Naive thymus-derived CD4-positive, alpha-beta T cell (primary cell): ENCODE measurements at regions not wholly inside any gene's neighbourhood (a gene's known extent, or its start where the extent isn't known, plus 50 kb on each side); places are given as distances from the start of the nearest gene placed in this dataset.

ENCODE experiments used
- ATAC-seq: fragments of 150-1000 bp; cut with Tn5 transposase; 2 replicates; pipeline ENCODE4 v1.10.0; 2021; ENCODE audit warnings: mild to moderate bottlenecking, moderate library complexity
- CTCF ChIA-PET: fragments of 350-600 bp; sonication (Branson Sonifier 250); formaldehyde crosslinking; loops from one replicate; lab custom pipeline; 2021; ENCODE audit warnings: antibody characterized with exemption; lab: Charles Lee
- POLR2A ChIA-PET: fragments of 350-600 bp; sonication (Branson Sonifier 250); formaldehyde crosslinking; loops from one replicate; lab custom pipeline; 2021; ENCODE audit warnings: antibody characterized with exemption, inconsistent platforms; lab: Charles Lee
- DNase-seq, 9 donors: peaks; one replicate each; pipeline versions ENCODE4 v3.0.0 to v3.0.0-alpha.2; 2020 to 2022; ENCODE audit warnings: mixed read lengths in 1 of 9
- H3K27ac ChIP-seq: one replicate; pipeline ENCODE4 v1.7.0; 2013; ENCODE audit warnings: mild to moderate bottlenecking, low read depth, low read length, moderate library complexity
- H3K27me3 ChIP-seq, 2 donors: one replicate each; pipeline ENCODE4 v1.7.0; 2013; ENCODE audit warnings: low read length in 2 of 2, mild to moderate bottlenecking in 2 of 2, moderate library complexity in 2 of 2; ENCODE audit not compliant: control insufficient read depth in 2 of 2, insufficient read depth in 2 of 2
- H3K36me3 ChIP-seq, 3 experiments: 1 replicate in 2 of 3; 2 replicates in 1 of 3; pipeline ENCODE4 v1.7.0; 2013; ENCODE audit warnings: low read length in 3 of 3, mild to moderate bottlenecking in 3 of 3, moderate library complexity in 1 of 3; ENCODE audit not compliant: insufficient read depth in 3 of 3, control insufficient read depth in 2 of 3
- H3K4me1 ChIP-seq, 2 donors: one replicate each; pipeline ENCODE4 v1.7.0; 2013; ENCODE audit warnings: low read length in 2 of 2, mild to moderate bottlenecking in 2 of 2, moderate library complexity in 1 of 2; ENCODE audit not compliant: control insufficient read depth in 2 of 2, insufficient read depth in 2 of 2
- H3K4me3 ChIP-seq: 2 replicates; pipeline ENCODE4 v1.7.0; 2013; ENCODE audit warnings: mild to moderate bottlenecking, low read length
- H3K9me3 ChIP-seq, 3 experiments: 1 replicate in 2 of 3; 2 replicates in 1 of 3; pipeline ENCODE4 v1.7.0; 2013; ENCODE audit warnings: low read length in 3 of 3; ENCODE audit not compliant: control insufficient read depth in 2 of 3
- H3K27ac Mint-ChIP-seq, 9 donors: one replicate each; pipeline ENCODE4 v1.8.0; 2020 to 2022; ENCODE audit warnings: mixed read lengths in 9 of 9, mild to moderate bottlenecking in 8 of 9, moderate library complexity in 5 of 9, inconsistent platforms in 2 of 9
- H3K27me3 Mint-ChIP-seq, 5 donors: one replicate each; pipeline ENCODE4 v1.8.0; 2021 to 2022; ENCODE audit warnings: mixed read lengths in 5 of 5, mild to moderate bottlenecking in 1 of 5
- H3K36me3 Mint-ChIP-seq, 5 donors: one replicate each; pipeline ENCODE4 v1.8.0; 2020 to 2022; ENCODE audit warnings: mixed read lengths in 5 of 5, mild to moderate bottlenecking in 3 of 5, inconsistent platforms in 1 of 5
- H3K4me1 Mint-ChIP-seq, 7 donors: one replicate each; pipeline ENCODE4 v1.8.0; 2020 to 2022; ENCODE audit warnings: mixed read lengths in 7 of 7, mild to moderate bottlenecking in 3 of 7, inconsistent platforms in 1 of 7
- H3K4me3 Mint-ChIP-seq, 10 donors: one replicate each; pipeline ENCODE4 v1.8.0; 2020 to 2022; ENCODE audit warnings: mild to moderate bottlenecking in 10 of 10, mixed read lengths in 10 of 10, moderate library complexity in 6 of 10, inconsistent platforms in 2 of 10
- H3K9me3 Mint-ChIP-seq, 11 donors: one replicate each; pipeline ENCODE4 v1.8.0; 2020 to 2022; ENCODE audit warnings: mixed read lengths in 11 of 11, mild to moderate bottlenecking in 4 of 11, inconsistent platforms in 1 of 11, moderate library complexity in 1 of 11
- intact Hi-C, 2 donors: fragments of 100-400 bp; cut with micrococcal nuclease; formaldehyde crosslinking; loops; one replicate each; pipeline ENCODE4 v1.15.1; 2023

DNA sequence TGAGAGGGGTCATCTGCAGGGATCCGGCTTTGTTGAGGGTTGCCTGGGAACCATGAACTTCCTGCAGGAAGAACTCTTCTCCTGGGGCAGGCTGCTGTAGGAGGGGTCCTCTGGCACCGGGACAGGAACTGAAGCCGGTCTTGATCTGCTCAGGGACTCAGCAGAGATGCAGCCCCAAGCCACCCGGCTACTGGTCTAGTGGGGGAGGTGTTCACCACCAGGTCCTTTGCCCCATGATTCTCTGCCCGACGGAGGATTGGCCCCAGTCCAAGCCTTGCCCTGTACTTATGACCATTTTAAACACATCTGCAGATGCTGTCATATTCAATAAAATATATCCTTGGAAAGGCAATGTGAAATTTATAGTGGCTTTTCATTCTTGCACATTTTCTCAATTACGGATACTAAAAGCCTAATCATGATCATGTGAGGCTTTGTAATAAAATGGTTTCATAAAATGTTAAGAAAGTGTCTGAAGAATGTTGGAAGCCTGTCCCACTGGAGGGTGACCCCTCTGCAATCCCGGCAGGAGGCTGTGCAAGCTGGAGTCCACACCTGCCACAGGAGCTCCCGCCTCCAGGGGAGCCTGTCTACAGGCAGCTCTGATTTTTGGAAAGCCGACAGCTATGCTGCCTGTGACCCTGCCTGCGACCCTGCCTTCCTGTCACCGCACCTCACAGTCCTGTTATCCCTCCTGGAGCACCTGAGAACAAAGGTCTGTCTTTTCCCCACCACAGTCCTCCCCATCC, 98.8 kb upstream of the TAF1B start:
- H3K36me3 Mint-ChIP-seq: peaks cover 0 to 1% (median 0%) of the 10 kb centered on the region in 5 donors
- Histone ChIP-seq H3K36me3 (no peaks in the 10 kb centered on the region), H3K4me3 (no peak overlapping the region), H3K9me3 (no peaks in the 10 kb centered on the region), H3K4me1 (peaks cover 0 to 4% of the 10 kb centered on the region in 2 donors), H3K27me3 (no peaks in the 10 kb centered on the region), H3K27ac (no peak overlapping the region)
- no peak for ATAC-seq
- ChIA-PET CTCF (interaction anchor here (0.8 kb wide), 1 partner anchor 24 kb away, joined by 3 read pairs; no protein-coding TSS in a partner anchor), POLR2A (no interaction called here)
- intact Hi-C loops: no loop called here
- peaks cover 0 to 6% (median 0%) of the 10 kb centered on the region in 11 donors for H3K9me3 Mint-ChIP-seq
- H3K27ac Mint-ChIP-seq: no peak overlapping the region
- no peak overlapping the region for H3K4me3 Mint-ChIP-seq
- peaks cover 2 to 14% (median 4%) of the 10 kb centered on the region in 7 donors for H3K4me1 Mint-ChIP-seq
- H3K27me3 Mint-ChIP-seq: peaks cover 0 to 5% (median 0%) of the 10 kb centered on the region in 5 donors
- no peak for DNase-seq

DNA sequence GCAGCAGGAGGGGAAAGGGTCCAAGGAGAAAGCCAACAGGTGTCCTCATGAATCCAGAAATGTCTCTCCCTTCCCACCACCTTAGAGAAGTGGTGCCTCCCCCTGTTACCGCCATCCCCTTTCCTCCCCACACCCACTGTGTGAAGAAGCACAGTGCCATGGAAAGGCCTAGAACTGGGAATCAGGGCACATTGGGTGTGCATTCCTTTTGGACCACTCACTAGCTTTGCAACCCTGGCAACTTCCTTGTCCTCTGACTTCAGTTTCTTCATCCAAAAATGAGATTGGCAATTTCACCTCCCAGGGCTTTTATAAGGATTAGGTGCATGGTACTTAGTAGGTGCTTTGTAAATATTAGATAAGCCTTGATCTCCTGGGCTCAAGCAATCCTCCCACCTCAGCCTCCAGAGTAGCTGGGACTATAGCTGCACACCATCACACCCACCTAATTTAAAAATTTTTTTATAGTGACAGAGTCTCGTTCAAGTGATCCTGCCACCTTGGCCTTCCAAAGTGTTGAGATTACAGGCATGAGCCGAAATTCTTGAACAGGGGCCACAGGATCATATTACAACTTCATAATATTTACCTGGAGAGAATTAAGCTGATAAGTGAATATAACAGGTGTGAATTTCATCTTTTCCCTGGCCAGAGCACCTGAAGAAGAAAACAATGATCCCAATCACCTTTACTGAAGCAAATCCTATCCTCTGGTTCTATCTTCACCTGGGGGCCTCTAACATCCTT, 97.9 kb upstream of the TAF1B start:
- Mint-ChIP-seq H3K27me3 (peaks cover 0 to 5% (median 0%) of the 10 kb centered on the region in 5 donors), H3K4me1 (peaks cover 0 to 12% (median 2%) of the 10 kb centered on the region in 7 donors), H3K36me3 (no peaks in the 10 kb centered on the region), H3K27ac (no peak overlapping the region), H3K9me3 (peaks cover 0 to 6% (median 0%) of the 10 kb centered on the region in 11 donors), H3K4me3 (no peak overlapping the region)
- no peak for ATAC-seq
- DNase-seq: no peak
- no peaks in the 10 kb centered on the region for H3K36me3 ChIP-seq
- ChIA-PET POLR2A (no interaction called here), CTCF (no interaction called here)
- H3K9me3 ChIP-seq: no peaks in the 10 kb centered on the region
- H3K4me1 ChIP-seq: no peaks in the 10 kb centered on the region
- H3K27me3 ChIP-seq: no peaks in the 10 kb centered on the region
- no peak overlapping the region for H3K4me3 ChIP-seq
- intact Hi-C loops: no loop called here
- no peak overlapping the region for H3K27ac ChIP-seq

DNA sequence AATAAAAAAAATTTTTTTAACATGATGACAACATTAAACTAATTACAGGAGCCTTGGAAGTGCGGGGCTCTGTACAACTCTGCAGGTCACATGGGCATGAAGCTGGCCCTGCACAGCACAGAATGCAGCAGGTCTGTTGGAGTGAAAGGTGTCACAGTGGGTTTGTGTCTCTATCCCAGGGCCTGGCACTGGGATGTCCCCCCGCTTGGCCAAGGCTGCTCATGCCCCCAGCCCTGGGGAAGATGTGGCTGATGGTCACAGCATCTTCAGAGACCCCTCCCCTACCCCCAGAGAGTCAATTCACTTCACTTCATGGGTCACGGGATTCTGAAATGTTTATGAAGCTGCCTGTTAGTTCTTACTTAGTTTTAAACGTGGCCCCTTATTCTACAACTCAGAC, 95.9 kb upstream of the TAF1B start:
- no peak overlapping the region for H3K4me3 ChIP-seq
- intact Hi-C loops: no loop called here
- Mint-ChIP-seq H3K36me3 (no peaks in the 10 kb centered on the region), H3K27me3 (peaks cover 0 to 5% (median 0%) of the 10 kb centered on the region in 5 donors), H3K9me3 (peaks cover 0 to 6% (median 0%) of the 10 kb centered on the region in 11 donors), H3K4me3 (no peak overlapping the region), H3K4me1 (peaks cover 0 to 31% (median 4%) of the 10 kb centered on the region in 7 donors), H3K27ac (no peak overlapping the region)
- H3K27ac ChIP-seq: no peak overlapping the region
- no peaks in the 10 kb centered on the region for H3K36me3 ChIP-seq
- POLR2A ChIA-PET: no interaction called here
- DNase-seq (no peak), ATAC-seq (no peak)
- no peaks in the 10 kb centered on the region for H3K27me3 ChIP-seq
- H3K4me1 ChIP-seq: peaks cover 1 to 3% of the 10 kb centered on the region in 2 donors
- no peaks in the 10 kb centered on the region for H3K9me3 ChIP-seq
- CTCF ChIA-PET: no interaction called here

DNA sequence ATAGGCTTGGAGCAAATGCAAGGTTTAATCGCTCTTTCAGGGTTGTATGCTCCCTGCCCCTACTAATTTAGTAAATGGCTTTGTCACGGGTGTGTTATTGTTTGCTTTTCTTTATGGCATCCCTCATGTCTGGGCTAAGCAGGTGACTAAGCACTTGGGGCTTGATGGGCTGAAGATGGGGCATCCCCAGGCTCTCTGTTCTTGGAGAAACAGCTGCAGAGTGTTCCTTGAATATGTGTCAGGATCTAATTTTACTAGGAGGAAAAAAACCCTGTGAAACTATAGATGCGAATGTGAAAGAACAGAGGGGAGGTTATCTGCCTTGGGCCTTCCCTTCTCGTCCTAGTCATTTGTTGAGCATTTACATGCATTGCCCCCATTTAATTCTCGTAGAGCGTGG, 94.7 kb upstream of the TAF1B start:
- Mint-ChIP-seq H3K4me3 (no peak overlapping the region), H3K9me3 (peaks cover 0 to 6% (median 0%) of the 10 kb centered on the region in 11 donors), H3K27ac (no peak overlapping the region), H3K4me1 (peaks cover 4 to 42% (median 15%) of the 10 kb centered on the region in 7 donors), H3K27me3 (peaks cover 0 to 5% (median 4%) of the 10 kb centered on the region in 5 donors), H3K36me3 (peaks cover 0 to 2% (median 0%) of the 10 kb centered on the region in 5 donors)
- ChIA-PET POLR2A (no interaction called here), CTCF (no interaction called here)
- no peaks in the 10 kb centered on the region for H3K9me3 ChIP-seq
- no peak for ATAC-seq
- no peak for DNase-seq
- no peak overlapping the region for H3K4me3 ChIP-seq
- H3K36me3 ChIP-seq: no peaks in the 10 kb centered on the region
- no peaks in the 10 kb centered on the region for H3K27me3 ChIP-seq
- intact Hi-C loops: no loop called here
- peaks cover 13 to 15% of the 10 kb centered on the region in 2 donors for H3K4me1 ChIP-seq
- H3K27ac ChIP-seq: no peak overlapping the region

DNA sequence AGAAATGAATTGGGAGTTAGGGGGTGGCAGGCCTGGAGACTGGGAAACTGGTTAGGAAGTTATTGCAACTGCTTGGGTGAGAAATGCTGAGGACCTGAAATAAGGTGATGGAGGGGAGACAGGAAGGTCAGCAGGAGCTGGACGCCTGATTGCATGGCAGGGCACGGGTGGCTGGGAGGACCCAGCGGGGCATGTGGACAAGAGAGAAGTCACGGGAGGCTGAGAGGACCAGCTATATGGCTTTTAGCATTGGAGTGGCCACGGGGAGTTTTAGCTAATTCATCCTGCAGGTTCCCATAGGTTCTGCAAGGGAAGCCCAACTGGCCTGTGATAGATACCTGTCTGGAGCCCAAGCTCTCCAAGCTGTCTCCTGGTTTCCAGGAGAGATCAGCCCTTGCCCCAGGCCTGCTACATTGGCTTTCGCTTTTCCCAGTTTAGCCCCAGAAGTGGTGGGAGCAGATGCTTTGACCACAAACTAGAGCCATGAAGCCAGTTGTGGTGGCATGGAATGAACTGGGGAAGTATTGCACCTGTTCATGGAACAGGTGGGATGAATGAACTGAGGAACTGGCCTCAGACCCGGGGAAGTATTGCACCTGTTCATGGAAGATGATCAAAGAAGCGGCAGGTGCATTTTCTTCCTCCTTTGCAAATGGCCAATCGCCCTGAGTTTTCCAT, 93.6 kb upstream of the TAF1B start:
- POLR2A ChIA-PET: no interaction called here
- H3K36me3 Mint-ChIP-seq: peaks cover 0 to 2% (median 0%) of the 10 kb centered on the region in 5 donors
- intact Hi-C loops: loop anchor here in 1 of 2 donors (5.0 kb wide), 1 partner anchor 47 kb away; no protein-coding TSS in a partner anchor
- H3K9me3 Mint-ChIP-seq: peaks cover 0 to 6% (median 0%) of the 10 kb centered on the region in 11 donors
- no peak overlapping the region for H3K4me3 Mint-ChIP-seq
- H3K4me3 ChIP-seq: no peak overlapping the region
- no peaks in the 10 kb centered on the region for H3K36me3 ChIP-seq
- peaks cover 0 to 12% (median 6%) of the 10 kb centered on the region in 5 donors for H3K27me3 Mint-ChIP-seq
- DNase-seq (no peak), ATAC-seq (no peak)
- CTCF ChIA-PET: no interaction called here
- H3K9me3 ChIP-seq: no peaks in the 10 kb centered on the region
- no peaks in the 10 kb centered on the region for H3K27me3 ChIP-seq
- peaks cover 23 to 26% of the 10 kb centered on the region in 2 donors for H3K4me1 ChIP-seq
- peak overlapping the region in 1 of 9 donors; percentile 70 for H3K27ac Mint-ChIP-seq
- H3K4me1 Mint-ChIP-seq: peaks cover 11 to 52% (median 21%) of the 10 kb centered on the region in 7 donors
- no peak overlapping the region for H3K27ac ChIP-seq
